ENCODE measurements at regions not wholly inside any gene's neighbourhood (a gene's known extent, or its start where the extent isn't known, plus 50 kb on each side); places are given as distances from the start of the nearest gene placed in this dataset.
"Not testable (repeated sequence)": the region's sequence is repeated elsewhere in the genome, so short reads cannot be mapped to it uniquely, and the experiment has no call there.

- no peak for DNase-seq
Observed at GRCh38 chr6:144744720-144745119, 459.6 kb downstream of the UTRN start.

- no peak for DNase-seq
Observed at GRCh38 chr6:144745439-144745838, 460.3 kb downstream of the UTRN start.

GRCh38 chr6:144746902-144747469 lies 461.9 kb downstream of the UTRN start:
- DNase-seq, result no peak

- DNase-seq, result peak; percentile 12
Observed at GRCh38 chr6:144749263-144749662, 464.1 kb downstream of the UTRN start.

- no peak for DNase-seq
Observed at GRCh38 chr6:144753023-144753705, 468.0 kb downstream of the UTRN start.

GRCh38 chr6:144756469-144756868 lies 471.3 kb downstream of the UTRN start:
- DNase-seq, result no peak

GRCh38 chr6:144757299-144757698 lies 472.2 kb downstream of the UTRN start:
- no peak for DNase-seq

GRCh38 chr6:144757730-144758129 lies 472.6 kb downstream of the UTRN start:
- DNase-seq, result no peak

- DNase-seq, result no peak
Observed at GRCh38 chr6:144758602-144759001, 473.5 kb downstream of the UTRN start.

GRCh38 chr6:144762469-144762868 lies 477.3 kb downstream of the UTRN start:
- no peak for DNase-seq

GRCh38 chr6:144767051-144767450 lies 481.9 kb downstream of the UTRN start:
- no peak for DNase-seq

GRCh38 chr6:144768551-144769075 lies 483.5 kb downstream of the UTRN start:
- no peak for DNase-seq

GRCh38 chr6:144769142-144769541 lies 484.0 kb downstream of the UTRN start:
- DNase-seq, result peak; percentile 76

- no peak for DNase-seq
Observed at GRCh38 chr6:144776031-144776819, 491.1 kb downstream of the UTRN start.

- no peak for DNase-seq
Observed at GRCh38 chr6:144777249-144777648, 492.1 kb downstream of the UTRN start.

- no peak for DNase-seq
Observed at GRCh38 chr6:144778056-144778455, 492.9 kb downstream of the UTRN start.

GRCh38 chr6:144778773-144779492 lies 493.8 kb downstream of the UTRN start:
- no peak for DNase-seq

GRCh38 chr6:144781836-144782235 lies 496.7 kb downstream of the UTRN start:
- DNase-seq, result no peak

- DNase-seq, result no peak
Observed at GRCh38 chr6:144782634-144783033, 497.5 kb downstream of the UTRN start.

GRCh38 chr6:144785056-144785455 lies 499.9 kb downstream of the UTRN start:
- no peak for DNase-seq

- no peak for DNase-seq
Observed at GRCh38 chr6:144786825-144787224, 501.7 kb downstream of the UTRN start.

- no peak for DNase-seq
Observed at GRCh38 chr6:144793744-144794143, 508.6 kb downstream of the UTRN start.

- not testable (repeated sequence) for DNase-seq
Observed at GRCh38 chr6:144795022-144795421, 509.9 kb downstream of the UTRN start.

Data from NCI-H2029 treated with DMSO at 0.1 percent for 48 hours (cell line).